HG02885 (cell line): ENCODE measurements at regions not wholly inside any gene's neighbourhood (a gene's known extent, or its start where the extent isn't known, plus 50 kb on each side); places are given as distances from the start of the nearest gene placed in this dataset.
"Not testable (repeated sequence)": the region's sequence is repeated elsewhere in the genome, so short reads cannot be mapped to it uniquely, and the experiment has no call there.

Source experiments
- ATAC-seq: cut with Tn5 transposase; IDR thresholded peaks from one replicate; pipeline ENCODE4 v1.9.1; 2021; ENCODE audit warnings: mild to moderate bottlenecking; ENCODE audit not compliant: unreplicated experiment, poor library complexity

DNA sequence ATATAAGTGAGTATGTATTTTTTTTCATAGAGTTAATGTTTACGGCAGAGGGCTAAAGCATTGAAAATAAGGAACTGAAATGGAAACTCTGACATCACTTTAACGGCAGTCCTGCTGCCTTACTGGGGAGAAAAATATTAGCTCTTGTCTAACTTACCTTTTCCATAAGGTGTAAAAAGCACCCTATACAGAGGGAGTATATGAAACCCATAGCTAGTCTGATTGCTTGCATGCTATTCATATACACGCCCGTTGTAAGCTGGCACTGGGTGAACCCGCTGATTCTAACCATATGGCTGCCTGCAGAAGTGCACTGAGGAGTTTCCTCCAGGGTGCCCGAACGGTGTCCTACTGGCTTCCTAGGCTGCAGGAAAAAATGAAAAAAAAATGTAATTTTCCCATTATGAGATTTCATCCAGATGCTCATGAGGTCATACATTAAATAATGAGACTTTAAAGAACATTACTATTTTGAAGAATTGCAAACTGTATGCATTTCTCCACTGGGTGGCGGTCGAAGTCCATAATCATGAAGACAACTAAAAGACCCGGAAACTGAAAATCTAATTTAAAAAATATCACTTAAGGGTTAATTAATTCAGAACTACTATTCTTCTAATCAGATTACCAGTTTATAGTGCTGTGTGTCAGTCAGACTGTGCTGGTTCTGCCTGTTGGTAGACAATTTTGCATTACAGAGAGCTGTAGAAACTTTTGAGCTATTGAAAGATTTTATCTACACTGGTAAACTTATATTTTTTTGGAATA is 144.7 kb downstream of the ALX1 start:
- ATAC-seq: peak; percentile 86

DNA sequence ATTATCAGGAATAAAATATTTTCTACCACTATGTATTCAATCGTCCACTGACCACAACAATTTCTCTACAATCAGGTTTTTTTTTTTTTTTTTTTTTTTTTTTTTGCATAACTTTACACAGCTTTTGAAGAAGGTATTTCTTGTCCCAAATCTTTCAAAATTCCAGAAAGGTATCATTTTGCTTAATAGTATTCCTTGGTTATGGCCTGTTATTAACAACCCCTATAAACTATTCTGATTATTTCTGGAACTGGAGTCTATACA is 145.3 kb downstream of the ALX1 start:
- ATAC-seq: no peak

DNA sequence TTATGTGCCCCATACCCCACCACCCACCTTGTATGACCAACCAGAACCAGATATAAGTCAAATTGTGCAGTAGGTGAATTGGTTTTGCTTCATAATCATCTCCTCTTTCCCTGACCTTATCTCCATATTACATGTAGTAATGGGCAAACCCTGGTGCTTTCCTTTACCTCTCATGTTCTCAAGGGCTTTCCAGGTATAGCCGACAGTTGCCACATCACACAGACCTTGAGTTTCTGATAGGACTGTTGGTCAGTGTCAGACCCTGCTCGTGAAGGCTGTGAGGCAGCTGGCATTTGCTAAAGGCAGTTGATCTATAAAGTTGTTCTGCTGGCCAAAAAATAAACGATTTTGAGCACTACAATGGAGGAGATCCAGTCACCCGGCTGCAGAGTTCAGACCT is 145.9 kb downstream of the ALX1 start:
- ATAC-seq: no peak

DNA sequence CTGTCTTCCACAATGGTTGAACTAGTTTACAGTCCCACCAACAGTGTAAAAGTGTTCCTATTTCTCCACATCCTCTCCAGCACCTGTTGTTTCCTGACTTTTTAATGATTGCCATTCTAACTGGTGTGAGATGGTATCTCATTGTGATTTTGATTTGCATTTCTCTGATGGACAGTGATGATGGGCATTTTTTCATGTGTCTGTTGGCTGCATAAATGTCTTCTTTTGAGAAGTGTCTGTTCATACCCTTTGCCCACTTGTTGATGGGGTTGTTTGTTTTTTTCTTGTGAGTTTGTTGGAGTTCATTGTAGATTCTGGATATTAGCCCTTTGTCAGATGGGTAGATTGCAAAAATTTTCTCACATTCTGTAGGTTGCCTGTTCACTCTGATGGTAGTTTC is 153.1 kb downstream of the ALX1 start:
- ATAC-seq: not testable (repeated sequence)

DNA sequence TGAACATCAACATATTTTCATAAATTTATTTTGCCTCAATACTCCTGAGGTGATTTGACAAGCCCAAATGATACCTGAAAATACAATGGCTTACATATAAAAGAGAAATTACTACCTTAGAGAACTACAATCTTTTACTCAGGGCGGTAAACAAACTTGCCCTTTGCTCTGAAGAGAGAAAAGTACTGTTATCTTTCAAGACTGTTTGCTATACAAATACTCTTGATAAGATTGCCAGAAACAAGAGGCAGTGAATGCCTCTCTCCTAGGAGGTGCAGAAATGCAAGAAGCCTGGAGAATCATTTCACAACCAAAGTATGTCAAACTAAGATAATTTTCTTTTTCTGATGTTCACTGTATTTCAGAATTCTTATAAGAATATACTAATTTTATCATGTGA is 160.3 kb downstream of the ALX1 start:
- no peak for ATAC-seq

DNA sequence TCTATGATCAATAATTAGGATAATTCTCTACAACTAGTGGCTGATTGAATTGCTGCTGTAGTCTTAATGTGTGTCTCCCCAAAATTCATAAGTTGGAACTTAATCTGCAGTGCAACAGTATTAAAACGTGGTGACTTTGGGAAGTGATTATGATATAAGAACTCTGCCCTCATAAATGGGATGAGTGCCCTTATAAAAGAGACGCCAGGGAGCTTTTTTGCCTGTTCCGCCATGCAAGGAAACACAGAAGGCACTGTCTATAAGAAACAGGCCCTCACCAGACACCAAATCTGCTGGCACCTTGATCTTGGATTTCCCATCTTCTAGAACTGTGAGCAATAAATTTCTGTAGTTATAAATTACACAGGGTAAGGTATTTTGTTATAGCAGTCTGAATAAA is 161.0 kb downstream of the ALX1 start:
- ATAC-seq: no peak

DNA sequence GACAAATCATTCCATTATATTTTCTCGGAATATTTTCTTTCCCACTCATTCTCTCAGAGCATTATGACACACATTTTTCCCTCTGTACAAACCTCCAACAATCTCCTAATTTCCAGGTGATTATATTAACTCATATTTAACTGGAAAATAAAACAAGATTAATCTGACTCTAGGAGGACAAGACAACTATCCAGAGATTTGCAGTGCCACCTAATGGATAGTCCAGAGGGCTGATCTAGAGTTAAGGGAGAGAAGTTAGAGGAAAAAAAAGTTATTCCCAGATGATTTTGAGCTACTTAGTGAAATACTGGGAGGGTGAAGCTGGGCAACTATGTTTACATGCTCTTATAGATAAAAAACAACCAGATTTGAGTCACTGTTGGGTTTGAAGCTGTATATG is 161.7 kb downstream of the ALX1 start:
- no peak for ATAC-seq

DNA sequence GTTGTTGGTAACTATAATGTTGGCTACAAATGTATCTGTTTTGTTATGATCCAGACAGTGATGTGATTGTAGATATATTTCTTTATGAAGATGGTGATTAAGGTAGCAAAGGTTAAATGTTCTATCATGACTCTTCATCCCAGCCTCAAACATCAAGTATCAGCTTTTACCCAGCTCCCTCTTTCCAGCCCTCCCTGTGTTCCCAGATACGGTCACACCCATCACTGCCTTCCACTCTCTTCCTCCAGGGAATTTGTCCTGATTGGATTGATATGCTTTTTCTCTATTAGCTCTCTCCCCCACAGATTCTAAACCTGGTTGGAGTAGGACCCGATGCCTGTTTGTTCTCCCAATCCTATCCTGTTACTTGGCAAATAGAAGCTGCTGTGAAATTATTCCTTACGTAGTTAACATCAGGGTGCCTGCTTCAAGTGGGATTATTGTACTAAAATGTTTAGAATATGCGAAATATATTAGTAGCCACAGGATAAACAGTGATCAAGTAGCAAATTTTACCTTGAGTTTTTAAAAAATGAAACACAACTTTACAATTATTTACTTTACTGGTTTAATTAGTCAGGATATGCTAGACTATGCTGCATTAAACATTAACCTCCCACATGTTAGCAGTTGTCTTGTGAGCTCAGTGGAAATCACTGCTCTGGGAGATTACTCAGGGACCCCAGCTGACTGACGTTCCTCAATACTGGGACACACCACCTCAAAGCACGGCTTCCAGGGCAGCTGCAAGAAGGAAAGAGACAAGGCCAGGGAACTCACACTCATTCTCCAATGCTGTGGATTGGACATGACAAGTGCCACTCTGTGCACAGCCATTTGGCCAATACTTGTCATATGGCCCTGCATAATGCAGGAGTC is 165.3 kb downstream of the ALX1 start:
- no peak for ATAC-seq

DNA sequence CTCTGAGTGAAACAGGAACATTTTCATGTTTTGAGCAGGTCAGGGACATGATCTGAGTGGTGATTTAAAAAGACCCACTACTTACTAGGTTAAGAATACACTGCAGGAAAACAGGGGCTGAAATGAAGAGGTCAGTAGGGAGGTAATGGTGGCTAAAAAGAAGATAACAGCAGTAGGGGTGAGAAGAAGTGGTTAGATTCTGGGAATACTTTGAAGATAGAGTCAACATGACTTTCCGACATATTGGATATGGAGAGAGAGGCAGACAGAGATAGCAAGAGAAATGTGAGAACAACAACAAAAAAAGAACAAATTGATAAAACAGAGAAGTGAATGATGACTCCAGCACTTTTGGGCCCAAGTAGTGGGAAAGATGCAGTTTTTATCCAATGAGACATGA is 168.0 kb downstream of the ALX1 start:
- ATAC-seq: no peak

DNA sequence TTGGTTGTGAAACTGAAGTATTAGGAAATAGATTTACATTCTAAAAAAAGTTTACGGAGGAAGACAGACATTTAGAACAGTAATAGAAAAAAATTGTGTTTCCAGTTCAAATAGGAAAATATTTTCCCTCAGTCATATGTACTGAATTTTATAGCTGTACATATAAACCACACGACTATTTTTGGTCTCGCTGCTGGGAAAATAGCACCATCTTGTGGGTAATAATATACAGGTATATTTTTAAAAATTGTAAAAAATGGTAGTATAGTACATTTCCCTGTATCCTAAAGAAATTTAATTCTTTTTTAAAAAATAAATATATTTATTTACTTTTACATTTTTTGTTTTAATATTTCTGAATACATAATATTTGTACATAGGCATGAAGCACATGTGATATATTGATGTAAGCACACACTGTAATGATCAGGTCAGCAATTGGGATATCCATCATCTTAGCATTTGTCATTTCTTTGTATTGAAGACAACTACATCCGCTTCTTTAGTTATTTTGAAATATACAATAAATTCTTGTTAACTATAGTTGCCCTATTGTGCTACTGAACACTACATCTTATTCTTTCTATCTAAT is 168.6 kb downstream of the ALX1 start:
- peak; percentile 51 for ATAC-seq

DNA sequence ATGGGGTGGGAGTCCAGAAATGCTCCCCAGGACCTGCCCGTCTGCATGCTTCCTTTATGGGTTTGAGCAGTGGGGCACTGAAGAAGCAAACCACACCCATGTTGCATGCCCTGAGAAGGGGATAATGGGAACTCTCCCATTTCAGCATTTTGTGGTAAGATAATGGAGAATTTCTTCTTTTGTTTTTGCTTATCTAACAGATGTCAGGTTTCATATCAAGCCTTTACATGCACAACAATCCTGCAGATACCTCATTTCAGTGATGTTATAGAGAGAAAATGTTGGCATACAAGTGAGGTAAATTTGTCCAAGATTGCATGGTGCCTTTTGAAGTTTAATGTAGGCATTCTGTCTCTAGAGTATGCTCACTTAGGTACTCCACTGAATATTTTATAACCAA is 177.0 kb downstream of the ALX1 start:
- ATAC-seq: no peak

DNA sequence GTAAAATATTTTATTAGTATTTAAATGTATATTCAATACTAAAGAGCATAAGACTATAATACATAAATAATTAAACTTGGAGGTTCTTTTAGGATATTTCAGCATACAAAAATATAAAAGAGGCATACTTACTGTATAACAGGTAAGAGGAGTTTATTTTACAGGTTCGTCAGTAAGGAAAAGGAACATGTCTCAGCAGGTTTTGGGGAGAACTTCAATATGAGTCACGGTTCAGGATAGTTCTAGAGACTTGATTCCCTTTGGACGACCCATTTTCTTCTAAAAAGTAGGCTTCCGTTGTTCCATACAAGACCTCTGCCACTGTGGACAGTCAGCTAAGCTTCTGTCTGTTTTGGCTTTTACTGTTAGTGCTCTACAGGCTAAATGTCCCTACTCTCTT is 181.1 kb downstream of the ALX1 start:
- ATAC-seq: no peak

DNA sequence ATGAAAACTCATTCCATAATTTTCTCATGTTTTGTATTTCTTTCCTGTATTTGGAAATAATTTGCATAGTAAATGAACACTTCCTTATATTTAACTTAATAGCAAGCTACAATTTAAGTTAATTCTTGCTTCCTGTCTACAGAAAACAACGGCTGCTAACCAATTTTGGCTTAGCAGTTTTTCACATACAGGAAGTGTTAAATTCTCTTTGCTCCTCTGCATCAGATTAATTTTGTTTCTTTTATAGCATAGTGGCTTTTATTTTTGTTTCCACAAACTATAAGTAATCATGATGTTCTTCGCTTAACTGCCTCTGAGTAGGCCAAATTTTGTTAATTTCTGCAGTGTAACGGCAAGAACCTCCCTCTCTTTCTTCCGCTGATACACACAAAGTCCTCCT is 182.9 kb downstream of the ALX1 start:
- no peak for ATAC-seq

DNA sequence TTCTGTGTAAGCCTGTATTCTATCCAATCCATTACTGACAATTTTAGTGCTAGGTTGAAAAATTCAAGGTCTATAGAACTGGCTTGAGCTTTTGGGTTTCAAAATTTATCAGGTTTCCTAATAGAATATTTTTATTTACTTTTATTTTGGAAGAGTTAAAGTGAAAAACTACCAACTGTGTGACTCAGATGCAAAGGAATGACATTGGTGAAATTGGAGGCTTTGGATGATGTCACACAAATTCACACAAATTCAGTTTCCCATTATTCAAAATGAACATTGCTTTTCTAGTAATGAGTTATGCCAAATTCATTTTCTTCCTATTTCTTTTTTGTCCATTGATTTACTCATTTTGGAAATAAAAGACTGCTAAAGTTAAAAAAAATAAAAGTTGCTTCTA is 186.9 kb downstream of the ALX1 start:
- no peak for ATAC-seq

DNA sequence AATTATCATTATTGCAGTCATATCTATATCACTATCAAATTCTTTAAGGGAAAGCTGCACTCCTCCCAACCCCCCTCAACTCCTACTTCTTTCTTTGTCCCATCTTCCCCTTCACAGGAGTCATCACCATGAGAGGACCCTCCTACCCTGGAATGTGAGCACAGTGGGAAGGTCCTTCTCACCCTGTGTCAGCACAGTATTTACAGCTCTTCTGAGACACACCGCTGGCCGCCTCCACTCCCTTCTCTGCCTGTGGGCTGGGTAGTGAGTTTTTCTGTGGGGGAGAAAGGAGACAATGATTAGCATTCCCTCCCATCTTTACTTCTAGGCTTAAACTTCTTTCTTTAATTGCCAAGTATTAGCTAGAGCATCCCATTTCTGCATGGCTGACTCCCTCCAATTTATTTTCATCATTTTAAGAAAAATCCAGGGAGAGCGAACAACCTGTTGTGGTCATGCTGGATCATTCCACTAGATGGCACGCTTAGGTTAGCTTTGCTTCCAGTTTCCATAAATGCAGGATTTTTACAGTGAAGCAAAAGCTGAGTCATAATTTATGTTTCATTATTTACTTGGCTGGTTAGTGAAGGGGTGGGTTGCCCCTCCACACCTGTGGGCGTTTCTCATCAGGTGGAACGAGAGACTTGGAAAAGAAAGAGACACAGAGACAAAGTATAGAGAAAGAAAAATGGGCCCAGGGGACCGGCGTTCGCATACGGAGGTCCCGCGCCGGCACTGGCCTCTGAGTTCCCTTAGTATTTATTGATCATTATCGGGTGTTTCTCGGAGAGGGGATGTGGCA is 188.5 kb downstream of the ALX1 start:
- ATAC-seq: peak; percentile 96

DNA sequence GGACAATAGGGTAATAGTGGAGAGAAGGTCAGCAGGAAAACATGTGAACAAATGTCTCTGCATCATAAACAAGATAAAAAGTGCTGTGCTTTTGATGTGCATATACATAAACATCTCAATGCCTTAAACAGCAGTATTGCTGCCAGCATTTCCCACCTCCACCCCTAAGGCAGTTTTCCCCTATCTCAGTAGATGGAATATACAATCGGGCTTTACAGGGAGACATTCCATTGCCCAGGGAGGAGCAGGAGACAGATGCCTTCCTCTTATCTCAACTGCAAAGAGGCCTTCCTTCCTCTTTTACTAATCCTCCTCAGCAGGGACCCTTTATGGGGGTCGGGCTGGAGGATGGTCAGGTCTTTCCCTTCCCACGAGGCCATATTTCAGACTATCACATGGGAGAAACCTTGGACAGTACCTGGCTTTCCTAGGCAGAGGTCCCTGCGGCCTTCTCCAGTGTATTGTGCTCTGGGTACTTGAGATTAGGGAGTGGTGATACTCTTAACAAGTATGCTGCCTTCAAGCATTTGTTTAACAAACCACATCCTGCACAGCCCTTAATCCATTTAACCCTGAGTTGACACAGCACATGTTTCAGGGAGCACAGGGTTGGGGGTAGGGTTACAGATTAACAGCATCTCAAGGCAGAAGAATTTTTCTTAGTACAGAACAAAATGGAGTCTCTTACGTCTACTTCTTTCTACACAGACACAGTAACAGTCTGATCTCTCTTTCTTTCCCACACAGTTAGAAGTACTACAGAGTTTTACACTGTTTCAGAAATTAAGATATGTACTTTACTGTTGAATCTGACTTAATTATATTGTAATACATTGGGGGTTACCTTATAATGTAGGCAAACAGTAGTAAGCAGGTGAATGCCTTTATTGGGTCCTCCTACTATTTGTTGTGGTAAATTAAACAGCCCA is 189.4 kb downstream of the ALX1 start:
- not testable (repeated sequence) for ATAC-seq

DNA sequence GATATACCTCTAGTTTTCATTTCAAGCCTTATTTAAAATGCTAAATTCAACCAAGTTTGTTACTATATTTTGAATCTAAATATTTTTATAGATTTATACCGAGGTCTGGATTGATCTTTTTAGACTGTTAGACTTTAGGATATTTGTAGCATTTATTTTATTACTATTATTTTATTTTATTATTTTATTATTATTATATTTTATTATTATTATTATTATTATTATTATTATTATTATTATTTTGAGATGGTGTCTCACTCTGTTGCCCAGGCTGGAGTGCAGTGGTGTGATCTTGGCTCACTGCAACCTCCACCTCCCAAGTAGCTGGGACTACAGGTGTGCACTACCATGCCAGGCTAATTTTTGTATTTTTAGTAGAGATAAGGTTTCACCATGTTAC is 195.3 kb downstream of the ALX1 start:
- ATAC-seq: not testable (repeated sequence)

DNA sequence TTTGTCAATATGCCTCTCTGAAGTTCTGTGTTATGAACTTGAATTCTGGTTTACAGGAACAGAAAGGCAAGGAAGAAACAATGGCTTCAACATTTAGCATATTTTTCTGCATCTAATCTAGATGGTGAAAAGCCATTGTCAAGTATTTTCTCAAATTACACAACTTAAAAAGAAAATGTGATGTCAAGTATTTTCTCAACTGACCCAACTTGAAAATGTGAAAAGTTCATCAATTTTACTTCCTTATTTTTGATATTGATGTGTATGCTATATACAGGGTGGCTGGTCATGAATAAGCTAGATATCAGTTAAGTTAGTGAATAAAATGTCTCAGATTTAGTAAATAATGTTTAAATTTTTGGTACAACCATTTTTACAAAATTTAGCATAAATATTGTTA is 196.7 kb downstream of the ALX1 start:
- no peak for ATAC-seq

DNA sequence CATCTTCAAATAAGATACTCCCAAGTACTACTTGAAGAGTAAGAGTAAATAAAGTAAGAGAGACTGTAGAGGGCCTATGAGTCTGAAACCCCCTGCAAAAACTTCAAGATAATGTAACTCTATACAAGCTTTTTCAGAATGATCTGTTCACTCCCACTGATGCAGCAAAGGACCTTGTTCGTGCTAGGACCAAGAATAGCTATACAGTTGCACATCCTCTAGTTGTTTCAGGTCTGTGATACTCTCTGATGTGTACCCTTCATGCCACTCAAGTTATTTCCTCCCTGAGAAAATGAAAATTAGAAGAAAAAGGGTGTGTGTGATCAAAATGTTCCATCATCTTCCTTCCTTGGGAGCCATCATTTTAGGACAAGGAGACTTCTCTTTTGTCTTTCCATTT is 204.4 kb downstream of the ALX1 start:
- ATAC-seq: peak; percentile 92

DNA sequence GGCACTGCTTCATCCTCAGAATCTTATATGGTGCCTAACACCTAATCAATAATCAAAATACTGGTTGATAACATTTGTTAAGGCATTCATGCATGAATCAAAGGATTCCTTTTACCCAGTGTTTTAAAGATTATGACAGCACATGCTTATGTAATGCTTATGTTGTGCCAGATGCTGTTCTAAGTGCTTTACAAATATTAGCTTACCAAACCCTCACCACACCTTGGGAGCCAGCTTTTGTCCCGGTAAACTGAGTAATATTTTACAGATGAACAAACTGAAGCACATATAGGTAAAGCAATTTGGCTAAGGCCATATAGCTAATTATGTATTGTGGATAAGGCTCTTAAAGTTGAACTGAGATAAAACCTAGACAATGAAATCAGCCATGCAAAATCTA is 209.2 kb downstream of the ALX1 start:
- no peak for ATAC-seq
